Amniotic epithelial cell (primary cell): ENCODE measurements at regions not wholly inside any gene's neighbourhood (a gene's known extent, or its start where the extent isn't known, plus 50 kb on each side); places are given as distances from the start of the nearest gene placed in this dataset.
"Not testable (repeated sequence)": the region's sequence is repeated elsewhere in the genome, so short reads cannot be mapped to it uniquely, and the experiment has no call there.

ENCODE experiments used
- DNase-seq: peaks from one replicate; pipeline ENCODE4 v3.0.0-alpha.2; 2010; ENCODE audit warnings: low read depth

DNA sequence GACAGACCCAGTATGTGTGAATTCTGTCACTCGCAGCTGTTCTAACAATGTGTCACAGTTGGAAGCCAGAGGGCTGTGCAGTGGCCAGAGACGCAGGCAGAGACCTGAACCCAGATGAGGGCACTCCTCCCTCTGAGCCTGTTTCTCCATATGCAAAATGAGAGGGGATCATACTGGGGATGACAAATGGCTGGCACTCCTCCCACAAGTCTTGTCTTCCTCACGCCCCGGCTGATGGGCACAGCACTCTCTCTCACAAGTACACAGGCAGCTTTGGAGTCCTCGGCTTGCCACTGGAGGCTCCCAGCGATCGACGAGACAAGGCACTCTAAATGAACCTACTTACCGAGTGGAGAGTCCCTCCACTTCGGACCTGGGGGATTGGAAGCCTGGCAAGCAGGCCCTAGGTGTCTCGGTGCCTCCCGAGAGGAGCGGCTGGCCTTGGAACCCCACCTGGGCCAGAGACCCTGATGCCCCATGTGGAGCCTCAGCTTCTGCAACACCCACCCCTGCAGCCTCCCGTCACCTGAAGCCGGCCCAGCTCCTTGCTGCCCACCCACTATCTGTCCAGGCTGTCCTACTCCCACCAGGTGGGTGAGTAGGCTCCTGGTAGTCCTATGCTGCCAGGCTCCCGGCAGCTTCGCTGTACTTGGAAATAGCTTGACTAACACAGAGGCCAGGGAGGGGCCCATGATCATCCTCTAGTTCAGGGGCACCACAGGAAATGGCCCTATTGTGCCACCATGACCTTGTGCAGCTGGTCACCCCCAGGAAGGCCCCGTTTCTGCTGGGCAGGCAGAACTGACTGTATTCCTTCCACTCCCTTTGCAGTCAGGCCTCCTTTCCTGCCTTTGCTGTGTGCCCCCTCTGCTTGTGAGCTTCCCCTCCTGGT, 65.0 kb upstream of the IQSEC1 start:
- no peak for DNase-seq

- DNase-seq, result not testable (repeated sequence)
These were observed 63.6 kb upstream of the IQSEC1 start for GRCh38 chr3:13136848-13137247.

GRCh38 chr3:13136426-13136825, 63.2 kb upstream of the IQSEC1 start:
- DNase-seq, result no peak

GRCh38 chr3:13135811-13136321, 62.6 kb upstream of the IQSEC1 start:
- DNase-seq, result no peak

GRCh38 chr3:13135251-13135810, 62.1 kb upstream of the IQSEC1 start:
- DNase-seq, result no peak

DNA sequence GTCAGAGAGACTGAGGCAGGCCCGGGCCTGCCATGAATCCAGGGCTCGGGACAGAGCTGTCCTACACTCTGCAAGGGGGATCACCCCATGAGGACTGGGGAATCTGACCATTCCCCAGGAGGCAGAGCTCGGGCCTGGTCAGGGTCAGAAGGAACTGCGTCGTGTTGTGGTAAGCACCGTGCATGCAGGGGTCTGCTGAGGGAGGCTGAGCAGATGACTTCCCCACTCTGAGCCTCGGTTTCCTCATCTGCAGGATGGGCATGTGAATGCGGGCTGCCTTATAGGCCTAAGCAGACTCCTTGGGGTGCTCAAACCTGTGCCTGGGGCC, 61.6 kb upstream of the IQSEC1 start:
- DNase-seq, result no peak

DNA sequence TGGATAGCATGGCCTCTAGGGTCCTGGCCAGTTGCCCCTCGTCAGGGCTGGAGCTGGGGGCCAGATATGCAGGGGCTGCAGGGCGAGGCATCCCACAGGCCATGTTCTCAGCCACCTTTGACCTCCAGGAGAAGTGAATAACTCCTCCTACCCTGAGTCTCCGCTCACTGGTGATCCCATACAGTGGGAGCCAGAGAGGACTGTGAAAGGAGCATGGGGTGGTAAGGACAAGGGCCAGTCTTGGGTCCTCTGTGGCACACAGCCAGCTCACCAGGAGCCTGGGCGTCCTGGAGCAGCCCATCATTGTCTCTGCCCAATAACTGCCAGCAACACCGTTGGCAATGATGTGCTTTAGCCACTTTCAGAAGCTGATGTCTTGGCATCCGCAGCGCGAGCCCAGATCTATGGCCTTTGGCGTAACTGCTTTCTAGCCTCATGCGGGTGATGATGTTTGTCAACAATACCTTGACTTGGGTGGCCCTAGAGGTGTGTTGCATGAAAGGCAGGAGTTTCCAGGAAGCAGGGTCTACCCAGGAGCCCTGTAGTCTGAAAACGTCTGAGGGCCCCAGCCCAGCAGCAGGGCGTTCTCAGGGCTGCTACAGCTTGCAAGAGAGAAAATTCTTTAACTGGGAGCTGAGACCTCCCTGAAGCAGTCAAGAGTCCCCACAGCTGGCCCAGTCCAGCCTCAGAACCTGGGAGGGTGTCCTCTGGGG, 61.1 kb upstream of the IQSEC1 start:
- DNase-seq, result no peak

DNA sequence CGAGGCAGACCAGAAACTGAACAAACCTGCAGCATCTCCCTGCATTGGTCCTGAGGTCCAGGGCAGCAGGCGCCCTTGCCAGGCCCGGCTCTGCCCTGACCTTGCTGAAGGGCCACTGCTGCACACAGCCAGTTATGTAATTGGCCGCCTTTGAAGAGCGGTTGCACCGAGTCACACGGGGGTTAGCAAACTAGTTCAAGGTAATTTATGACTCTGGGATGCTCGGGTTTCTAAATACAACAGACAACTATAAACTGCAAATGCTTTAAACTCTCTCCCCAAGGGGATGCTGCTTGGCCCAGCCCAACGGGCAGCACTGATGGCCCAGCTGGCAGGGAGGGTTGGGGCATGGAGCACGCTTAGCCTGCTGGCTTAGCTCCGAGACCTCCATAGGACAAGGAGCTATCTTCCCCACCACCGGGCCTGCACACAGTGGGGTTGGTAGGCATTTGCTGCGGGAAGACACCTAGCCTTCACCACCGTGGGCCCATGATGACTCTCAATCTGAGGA, 60.3 kb upstream of the IQSEC1 start:
- DNase-seq, result no peak

DNA sequence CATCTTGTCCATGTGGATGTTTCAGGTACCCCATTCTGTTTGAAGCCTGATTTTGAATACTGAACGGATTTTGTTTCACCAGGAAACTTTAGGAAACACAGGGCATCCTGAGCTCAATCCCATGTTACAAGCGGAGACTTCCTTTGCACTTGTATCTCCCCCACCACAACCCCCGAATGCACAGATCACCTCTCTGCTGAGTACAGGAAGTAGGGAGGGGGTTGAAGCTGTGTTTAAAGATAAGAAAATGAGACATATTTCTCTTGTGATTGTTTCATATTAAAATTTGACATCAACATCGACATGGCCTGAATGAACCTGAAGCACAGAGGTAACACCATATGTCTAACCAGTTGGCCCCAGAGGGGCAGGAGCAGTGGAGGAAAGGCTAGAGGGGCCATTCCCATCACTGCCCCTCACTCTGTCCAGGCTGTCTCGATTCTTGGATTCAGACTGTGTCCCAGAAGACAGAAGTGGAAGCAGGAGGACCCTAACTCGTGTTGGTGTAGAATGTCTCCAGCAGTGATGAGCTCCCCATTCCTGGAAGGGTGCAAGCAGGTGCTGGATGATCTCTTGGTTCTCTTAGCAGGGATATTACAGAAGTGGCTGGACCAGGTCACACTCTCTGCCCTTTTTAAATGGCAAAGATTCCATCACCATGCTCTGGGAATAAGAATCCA, 59.6 kb upstream of the IQSEC1 start:
- no peak for DNase-seq

GRCh38 chr3:13132281-13132680, 59.1 kb upstream of the IQSEC1 start:
- DNase-seq, result no peak

DNA sequence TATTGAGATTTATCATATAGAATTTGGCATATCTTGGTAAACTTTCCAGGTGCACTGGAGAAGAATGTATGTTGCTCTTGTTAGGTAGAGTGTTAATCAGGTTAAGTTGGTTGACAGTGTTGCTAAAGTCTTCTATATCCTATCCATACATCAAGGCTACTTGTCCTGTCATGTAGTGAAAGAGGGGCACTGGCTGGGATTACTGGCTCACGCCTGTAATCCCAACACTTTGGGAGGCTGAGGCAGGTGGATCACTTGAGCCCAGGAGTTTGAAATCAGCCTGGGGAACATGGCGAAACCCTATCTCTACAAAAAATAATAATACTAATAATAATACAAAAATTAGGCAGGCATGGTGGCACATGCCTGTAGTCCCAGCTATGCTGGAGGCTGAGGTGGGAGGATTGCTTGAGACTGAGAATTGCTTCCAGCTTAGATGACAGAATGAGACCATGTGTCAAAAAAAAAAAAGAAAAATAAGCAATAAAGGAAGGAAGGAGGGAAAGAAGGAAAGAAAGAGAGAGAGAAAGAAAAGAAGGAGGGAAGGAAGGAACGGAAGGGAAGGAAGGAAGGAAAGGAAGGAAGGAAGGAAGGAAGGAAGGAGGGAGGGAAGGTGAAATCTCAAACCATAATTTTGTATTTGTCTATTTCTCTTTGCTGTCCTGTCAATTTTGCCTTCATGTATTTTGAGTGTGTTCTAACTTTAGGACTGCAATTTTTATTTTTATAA, 57.4 kb upstream of the IQSEC1 start:
- no peak for DNase-seq

GRCh38 chr3:13125092-13126015, 52.1 kb upstream of the IQSEC1 start:
- DNase-seq, result no peak

GRCh38 chr3:13124631-13125030, 51.4 kb upstream of the IQSEC1 start:
- no peak for DNase-seq

- DNase-seq, result no peak
These were observed 50.5 kb upstream of the IQSEC1 start for GRCh38 chr3:13123765-13124164.

DNA sequence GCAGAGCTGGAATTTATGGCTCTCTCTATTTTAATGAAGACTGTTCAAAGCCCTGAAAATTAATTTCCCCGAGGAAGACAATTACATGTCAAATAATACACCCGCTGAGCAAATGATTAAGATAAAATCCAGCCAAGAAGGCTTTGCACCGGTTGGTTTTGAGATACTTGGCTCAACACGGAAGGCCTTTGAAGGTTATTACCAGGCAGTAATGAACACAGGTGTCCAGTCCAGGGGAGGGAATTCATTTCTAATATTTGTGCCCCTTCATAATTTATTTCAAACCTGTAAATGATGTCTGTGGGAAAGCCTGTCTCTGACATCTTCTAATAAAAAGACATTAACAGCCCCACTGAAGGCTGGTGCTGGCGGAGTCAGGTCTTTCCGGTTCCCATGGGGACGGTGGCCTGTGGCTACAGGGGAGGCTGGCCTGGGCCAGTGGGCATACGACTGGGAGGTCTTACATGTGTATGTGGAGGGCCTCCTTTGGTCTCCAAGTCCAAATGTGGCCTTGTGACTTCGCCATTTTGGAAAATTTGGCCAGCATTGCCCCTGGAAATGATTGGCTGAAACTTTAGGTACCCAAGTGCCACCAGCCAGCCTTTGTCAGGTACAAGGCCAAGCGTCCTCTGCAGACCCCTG, 49.9 kb upstream of the IQSEC1 start:
- no peak for DNase-seq
